Esophagus squamous epithelium (tissue), 5 donors: ENCODE measurements at regions not wholly inside any gene's neighbourhood (a gene's known extent, or its start where the extent isn't known, plus 50 kb on each side); places are given as distances from the start of the nearest gene placed in this dataset.

Experiments
- DNase-seq: peaks from one replicate; lab custom pipeline; 2025; lab: John Stamatoyannopoulos, UW
- H3K27ac ChIP-seq, 4 donors: fragments of 200-600 bp; sonication (generic); one replicate each; pipeline ENCODE4 v1.5.1; 2016 to 2019; ENCODE audit warnings: mild to moderate bottlenecking in 1 of 4
- H3K27me3 ChIP-seq, 4 donors: fragments of 200-600 bp; sonication (generic); 1 replicate in 3 of 4; 2 replicates in 1 of 4; pipeline versions ENCODE4 v1.5.1 to v1.6.0; 2017 to 2021; ENCODE audit warnings: antibody characterized with exemption in 1 of 4
- H3K36me3 ChIP-seq, 3 donors: fragments of 200-600 bp; sonication (generic); one replicate each; pipeline ENCODE4 v1.5.1; 2016 to 2019
- H3K4me1 ChIP-seq, 3 donors: fragments of 200-600 bp; sonication (generic); one replicate each; pipeline ENCODE4 v1.5.1; 2017 to 2019
- H3K4me3 ChIP-seq, 4 donors: fragments of 200-600 bp; sonication (generic); 1 replicate in 3 of 4; 2 replicates in 1 of 4; pipeline ENCODE4 v1.5.1; 2016 to 2019; ENCODE audit warnings: mild to moderate bottlenecking in 2 of 4, moderate library complexity in 1 of 4
- H3K9me3 ChIP-seq, 3 donors: fragments of 200-600 bp; sonication (generic); one replicate each; pipeline ENCODE4 v1.5.1; 2016 to 2019
- CTCF ChIP-seq, 6 experiments: fragments of 450-650 bp in 4 of 6; fragments of 200-600 bp in 2 of 6; sonication (generic) in 2 of 6; IDR thresholded peaks; one replicate each; pipeline ENCODE4 v1.5.1; 2016 to 2019; ENCODE audit warnings: antibody characterized with exemption in 6 of 6, mild to moderate bottlenecking in 4 of 6, moderate library complexity in 4 of 6
- POLR2A ChIP-seq, 4 donors: fragments of 450-650 bp; IDR thresholded peaks; one replicate each; pipeline ENCODE4 v1.6.1; 2017; ENCODE audit warnings: antibody characterized with exemption in 4 of 4, mild to moderate bottlenecking in 4 of 4, moderate library complexity in 3 of 4
- WGBS, 2 donors: methylation state at CpG; one replicate each; pipeline ENCODE4 v1.1.5; 2018; 5-methylcytosine and 5-hydroxymethylcytosine counted together
- intact Hi-C: fragments of 100-400 bp; cut with DNase I; formaldehyde crosslinking; loops from one replicate; pipeline ENCODE4 v1.15.0; 2022
- donor health status: DM: yes; HTN: yes; CAD: no.

DNA sequence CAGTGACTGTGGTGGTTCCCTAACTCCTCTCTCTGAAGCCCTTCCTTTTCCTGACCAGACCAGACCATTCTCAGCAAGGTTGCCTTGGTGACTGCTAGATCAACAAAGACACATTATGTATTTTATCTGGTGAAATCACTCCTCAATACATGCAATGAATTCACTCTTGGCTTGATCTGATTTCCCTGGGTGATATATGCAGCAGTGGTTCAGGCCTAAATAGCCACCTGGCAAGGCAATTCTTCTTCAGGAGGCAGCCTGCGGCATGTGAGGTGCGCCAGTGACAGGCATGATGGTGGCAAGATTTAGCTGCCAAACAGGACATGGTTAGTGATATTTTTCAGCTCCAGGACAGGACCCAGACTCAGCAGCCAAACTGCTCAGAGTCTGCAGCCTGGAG is 350.3 kb upstream of the CCDC196 start:
- Histone ChIP-seq H3K4me1 (no peaks in the 10 kb centered on the region), H3K4me3 (no peak overlapping the region), H3K27me3 (no peaks in the 10 kb centered on the region), H3K9me3 (no peaks in the 10 kb centered on the region), H3K27ac (no peak overlapping the region), H3K36me3 (no peaks in the 10 kb centered on the region)
- WGBS, 2 donors, result 77 to 94% methylated on average over 2 of the region's 2 CpGs
- no peak for DNase-seq
- intact Hi-C loops, result no loop called here
- TF ChIP-seq POLR2A (IDR thresholded peaks at IDR 0.05), result no peak
- no peak for TF ChIP-seq CTCF (IDR thresholded peaks at IDR 0.05)

DNA sequence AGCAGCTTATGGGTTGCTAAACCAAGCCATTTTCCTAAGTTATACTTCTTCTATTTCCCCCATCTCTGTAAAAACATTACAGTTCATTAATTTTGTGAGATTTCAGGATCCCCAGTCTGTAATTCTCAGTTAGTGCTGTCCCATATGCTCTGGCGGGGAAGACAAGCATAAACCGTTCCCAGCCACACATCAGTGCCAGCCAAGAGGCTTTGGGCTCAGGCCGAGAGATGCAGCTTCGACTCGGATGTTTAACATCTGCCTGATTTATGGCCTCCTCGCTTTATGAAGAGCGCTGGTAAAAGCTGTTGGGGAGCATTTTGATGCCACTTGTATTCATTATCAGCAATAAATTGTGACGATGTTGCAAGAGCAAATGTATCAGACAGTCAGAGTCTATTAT is 349.1 kb upstream of the CCDC196 start:
- no peak overlapping the region for H3K27ac ChIP-seq
- no peaks in the 10 kb centered on the region for H3K4me1 ChIP-seq
- TF ChIP-seq CTCF (IDR thresholded peaks at IDR 0.05), result no peak
- TF ChIP-seq POLR2A (IDR thresholded peaks at IDR 0.05), result no peak
- no peaks in the 10 kb centered on the region for H3K9me3 ChIP-seq
- intact Hi-C loops, result no loop called here
- DNase-seq, result no peak
- 55 to 90% methylated on average over 6 to 8 of the region's 8 CpGs for WGBS, 2 donors
- no peaks in the 10 kb centered on the region for H3K27me3 ChIP-seq
- no peaks in the 10 kb centered on the region for H3K36me3 ChIP-seq
- no peak overlapping the region for H3K4me3 ChIP-seq

- H3K4me3 ChIP-seq, result no peak overlapping the region
- DNase-seq, result no peak
- H3K27ac ChIP-seq, result no peak overlapping the region
- H3K9me3 ChIP-seq, result no peaks in the 10 kb centered on the region
- no peaks in the 10 kb centered on the region for H3K36me3 ChIP-seq
- H3K27me3 ChIP-seq, result no peaks in the 10 kb centered on the region
- H3K4me1 ChIP-seq, result no peaks in the 10 kb centered on the region
- no peak for TF ChIP-seq POLR2A (IDR thresholded peaks at IDR 0.05)
- TF ChIP-seq CTCF (IDR thresholded peaks at IDR 0.05), result no peak
- intact Hi-C loops, result no loop called here
Measured at GRCh38 chr14:66139432-66139831, 346.7 kb upstream of the CCDC196 start.

- Histone ChIP-seq H3K27me3 (no peaks in the 10 kb centered on the region), H3K27ac (no peak overlapping the region), H3K36me3 (no peaks in the 10 kb centered on the region), H3K9me3 (no peaks in the 10 kb centered on the region), H3K4me1 (no peaks in the 10 kb centered on the region), H3K4me3 (no peak overlapping the region)
- TF ChIP-seq POLR2A (IDR thresholded peaks at IDR 0.05) (no peak), CTCF (IDR thresholded peaks at IDR 0.05) (no peak)
- 53 to 65% methylated on average over 6 of the region's 6 CpGs for WGBS, 2 donors
- intact Hi-C loops, result no loop called here
- DNase-seq, result no peak
Measured at GRCh38 chr14:66140213-66140918, 345.8 kb upstream of the CCDC196 start.

- 66% methylated on average over 3 of the region's 3 CpGs; no CpG with 5 or more reads in 1 of the 2 donors for WGBS, 2 donors
- no peak overlapping the region for H3K4me3 ChIP-seq
- H3K27ac ChIP-seq, result no peak overlapping the region
- no peaks in the 10 kb centered on the region for H3K9me3 ChIP-seq
- no peaks in the 10 kb centered on the region for H3K36me3 ChIP-seq
- TF ChIP-seq POLR2A (IDR thresholded peaks at IDR 0.05) (no peak), CTCF (IDR thresholded peaks at IDR 0.05) (no peak)
- intact Hi-C loops, result no loop called here
- DNase-seq, result no peak
- no peaks in the 10 kb centered on the region for H3K27me3 ChIP-seq
- H3K4me1 ChIP-seq, result no peaks in the 10 kb centered on the region
Measured at GRCh38 chr14:66140963-66141362, 345.2 kb upstream of the CCDC196 start.
